GM21786 (cell line): ENCODE measurements at regions not wholly inside any gene's neighbourhood (a gene's known extent, or its start where the extent isn't known, plus 50 kb on each side); places are given as distances from the start of the nearest gene placed in this dataset.
"Not testable (repeated sequence)": the region's sequence is repeated elsewhere in the genome, so short reads cannot be mapped to it uniquely, and the experiment has no call there.

Experiments used
- ATAC-seq: cut with Tn5 transposase; IDR thresholded peaks from one replicate; pipeline ENCODE4 v1.9.1; 2021; ENCODE audit not compliant: unreplicated experiment

GRCh38 chr18:78422336-78422735, 557.3 kb upstream of the SALL3 start:
- ATAC-seq = no peak

GRCh38 chr18:78423811-78424210, 555.8 kb upstream of the SALL3 start:
- ATAC-seq = no peak

DNA sequence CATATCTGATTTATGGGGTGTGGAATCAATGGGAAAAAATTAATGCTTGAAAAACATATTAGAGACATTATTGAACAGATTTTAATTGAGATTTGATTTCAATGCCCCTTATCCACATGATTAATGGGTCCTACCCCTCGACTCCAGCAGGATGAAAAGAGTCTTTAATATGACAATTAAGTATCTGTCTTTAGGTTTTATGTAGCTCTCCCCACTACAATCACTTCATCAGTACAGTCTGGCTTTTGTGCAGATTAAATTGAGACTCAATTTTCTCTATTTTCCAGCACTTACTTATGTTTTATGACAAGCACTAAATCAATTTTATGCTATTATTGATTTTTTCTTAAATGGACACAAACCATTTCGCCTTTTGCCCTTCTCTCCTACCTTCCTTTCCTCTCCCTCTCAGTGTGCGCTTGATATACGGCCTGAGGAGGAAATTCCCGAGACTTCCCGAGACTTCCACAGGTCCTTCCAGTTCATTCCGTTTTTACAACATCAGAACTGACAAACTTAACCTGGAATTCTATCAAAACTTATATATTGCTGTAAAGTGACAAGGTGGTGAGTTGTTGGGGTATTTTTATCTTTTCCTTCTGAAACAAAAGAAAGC, 555.1 kb upstream of the SALL3 start:
- ATAC-seq = no peak

- no peak for ATAC-seq
Observed at GRCh38 chr18:78425019-78425412, 554.6 kb upstream of the SALL3 start.

GRCh38 chr18:78427081-78427480, 552.5 kb upstream of the SALL3 start:
- no peak for ATAC-seq

DNA sequence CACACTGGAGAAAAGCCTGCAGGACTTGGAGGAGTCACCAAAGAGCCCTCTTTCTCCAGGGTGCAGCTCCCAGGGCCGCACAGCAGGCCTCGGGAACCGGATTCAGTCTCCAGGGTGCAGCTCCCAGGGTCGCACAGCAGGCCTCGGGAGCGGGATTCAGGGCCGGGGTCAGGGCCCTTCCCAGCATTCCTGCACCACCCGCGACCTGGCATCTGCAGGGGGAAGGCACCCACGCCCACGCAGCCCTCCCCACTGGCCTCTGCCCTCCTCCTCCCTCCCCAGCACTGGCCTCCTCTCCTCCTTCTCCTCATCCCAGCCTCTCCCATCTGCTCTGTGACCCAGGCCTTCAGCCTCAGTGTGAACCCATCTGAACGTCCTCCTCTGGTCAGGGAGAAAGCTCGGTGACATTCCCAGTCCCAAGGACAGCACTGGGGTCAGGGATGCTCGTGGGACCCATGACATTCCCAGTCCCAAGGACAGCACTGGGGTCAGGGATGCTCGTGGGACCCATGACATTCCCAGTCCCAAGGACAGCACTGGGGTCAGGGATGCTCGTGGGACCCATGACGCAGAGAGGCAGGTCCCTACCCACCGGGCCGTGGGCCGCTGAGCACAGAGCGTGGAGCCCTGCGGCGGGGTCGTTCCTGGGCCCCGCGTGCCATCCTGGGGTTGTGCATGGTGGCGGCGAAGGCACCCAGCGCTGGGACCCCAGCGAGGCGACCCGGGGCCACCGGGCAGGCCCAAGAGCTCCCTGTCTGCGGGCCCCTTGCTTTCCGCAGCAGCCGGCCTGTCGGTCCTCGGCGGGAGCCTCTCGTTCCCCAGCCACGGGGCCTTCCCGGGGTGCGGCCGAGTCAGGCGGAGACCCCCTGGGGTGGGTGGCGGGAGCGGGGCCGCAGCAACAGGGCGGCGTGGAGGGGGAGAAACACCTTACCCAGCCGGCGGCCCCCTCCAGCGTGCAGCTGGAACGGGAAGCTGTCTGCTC, 550.2 kb upstream of the SALL3 start:
- no peak for ATAC-seq

DNA sequence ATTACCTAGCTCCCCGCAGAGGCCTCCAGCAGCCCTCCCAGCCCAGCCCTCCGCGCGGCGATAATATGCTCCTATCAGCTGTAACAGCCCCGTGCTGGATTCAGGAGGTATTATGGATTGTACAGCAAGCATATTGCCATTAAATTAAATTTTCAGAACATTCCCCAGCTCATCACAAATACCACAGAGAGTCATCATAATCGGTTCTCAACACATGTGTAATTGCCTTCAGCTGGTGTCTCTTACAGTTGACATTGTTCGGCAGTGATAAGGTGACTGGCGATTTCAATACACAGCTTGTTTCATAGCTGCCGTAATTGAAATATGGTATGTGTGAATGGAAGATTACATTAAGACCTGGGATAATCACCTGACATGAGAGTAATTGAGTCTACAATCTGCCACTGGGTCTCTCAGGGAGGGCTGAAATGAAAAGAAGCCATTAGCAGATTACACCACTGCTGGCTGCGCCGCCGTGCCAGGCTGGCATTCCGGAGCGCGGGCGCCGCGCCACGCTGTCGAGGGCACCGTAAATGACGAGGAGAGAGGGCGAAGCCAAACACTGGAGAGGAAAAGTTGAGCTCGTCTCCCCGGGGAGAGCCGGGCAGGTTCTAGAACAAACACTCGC, 549.4 kb upstream of the SALL3 start:
- ATAC-seq = no peak

GRCh38 chr18:78431606-78432005, 548.0 kb upstream of the SALL3 start:
- no peak for ATAC-seq

DNA sequence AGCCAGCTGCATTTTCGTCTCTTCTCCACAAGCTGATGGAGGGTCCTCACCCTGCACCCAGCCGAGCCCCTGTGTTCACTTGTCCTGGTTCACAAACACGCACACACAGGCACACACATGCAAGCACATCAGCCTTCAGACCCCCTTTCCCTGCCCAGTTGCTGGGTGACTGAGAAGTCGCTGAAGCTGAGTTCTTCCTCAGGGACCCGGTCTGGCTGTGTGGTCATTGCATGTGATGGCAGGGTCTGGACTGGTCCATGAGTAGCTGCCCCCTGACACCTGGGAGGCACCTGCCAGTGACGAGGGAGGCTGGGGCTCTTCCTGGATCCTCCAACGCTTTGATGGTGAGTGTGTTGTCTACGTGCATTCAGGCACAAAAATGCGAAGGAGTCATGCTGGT, 546.1 kb upstream of the SALL3 start:
- no peak for ATAC-seq

- ATAC-seq = no peak
Observed at GRCh38 chr18:78436110-78436509, 543.5 kb upstream of the SALL3 start.

DNA sequence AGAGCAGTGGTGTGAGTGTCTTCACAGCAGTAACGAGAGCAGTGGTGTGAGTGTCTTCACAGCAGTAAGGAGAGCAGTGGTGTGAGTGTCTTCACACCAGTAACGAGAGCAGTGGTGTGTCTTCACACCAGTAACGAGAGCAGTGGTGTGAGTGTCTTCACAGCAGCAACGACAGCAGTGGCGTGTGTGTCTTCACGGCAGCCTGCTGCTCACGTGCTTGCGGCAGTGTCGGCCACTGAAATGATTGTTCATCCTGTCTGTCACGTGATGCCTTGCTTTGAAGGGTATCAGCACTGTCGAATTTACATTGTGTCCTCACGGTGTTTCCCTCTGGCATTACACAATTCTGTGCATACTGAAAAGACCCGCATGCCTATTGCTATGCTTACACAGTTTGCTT, 541.4 kb upstream of the SALL3 start:
- ATAC-seq = not testable (repeated sequence)

- no peak for ATAC-seq
Observed at GRCh38 chr18:78445880-78446279, 533.7 kb upstream of the SALL3 start.

GRCh38 chr18:78447211-78447610, 532.4 kb upstream of the SALL3 start:
- no peak for ATAC-seq

DNA sequence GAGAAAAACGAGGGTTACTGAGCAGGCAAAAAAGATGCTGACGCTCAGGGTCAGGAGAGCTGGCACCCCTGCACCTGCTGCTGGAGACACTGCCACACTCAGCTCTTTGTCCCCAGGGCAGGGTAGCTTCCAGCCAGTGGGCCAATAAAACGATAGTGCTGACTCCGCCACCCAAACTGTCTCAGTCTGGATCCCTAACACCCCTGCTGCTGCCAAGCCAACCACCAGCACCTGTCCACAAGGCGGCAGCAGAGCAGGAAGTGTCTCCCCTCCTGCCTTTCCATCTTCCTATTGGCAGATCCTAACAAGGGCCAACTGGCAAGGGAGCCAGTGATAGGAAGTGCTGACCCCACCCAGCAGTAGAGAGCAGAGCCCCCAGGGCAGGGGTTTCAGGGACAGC, 531.5 kb upstream of the SALL3 start:
- ATAC-seq = no peak

DNA sequence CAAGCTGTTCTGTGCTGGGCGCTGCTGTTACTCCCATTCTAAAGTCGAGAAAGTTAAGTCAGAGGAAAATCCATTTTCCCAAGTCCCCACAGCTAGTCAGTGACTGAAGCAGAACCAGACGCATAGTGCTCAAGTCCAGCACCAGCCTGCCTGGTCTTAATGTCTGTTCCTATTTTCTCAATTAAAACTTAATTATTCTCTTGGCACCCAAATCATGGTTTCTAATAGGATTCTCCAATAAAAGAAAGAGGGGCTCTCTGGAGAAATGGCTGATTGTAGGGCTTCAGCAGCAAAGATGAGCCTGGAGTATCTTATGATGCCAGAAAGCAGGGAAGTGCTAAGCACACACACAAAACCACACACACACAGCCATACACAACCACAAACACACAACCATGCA, 531.0 kb upstream of the SALL3 start:
- ATAC-seq = no peak

- ATAC-seq = no peak
Observed at GRCh38 chr18:78454221-78454620, 525.4 kb upstream of the SALL3 start.

GRCh38 chr18:78455386-78455785, 524.2 kb upstream of the SALL3 start:
- no peak for ATAC-seq

DNA sequence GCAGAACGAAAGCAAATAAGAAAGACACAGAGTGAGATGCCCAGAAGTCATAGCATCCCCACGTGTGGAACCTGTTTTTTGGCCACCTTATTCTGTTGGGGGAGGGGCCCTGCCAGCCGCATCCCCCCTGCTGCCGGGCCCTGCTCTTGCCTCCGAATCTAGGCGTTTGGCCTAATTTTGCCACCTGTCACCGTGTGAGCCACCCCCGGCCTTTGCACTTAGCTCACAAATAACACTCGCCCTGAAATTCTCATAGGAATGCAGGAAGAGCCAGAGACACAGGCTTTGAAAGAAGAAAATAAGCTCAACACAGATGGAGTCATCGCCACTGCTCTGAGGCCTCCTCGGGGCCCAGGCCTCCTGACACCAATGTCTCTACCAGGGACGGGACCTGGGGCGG, 522.6 kb upstream of the SALL3 start:
- ATAC-seq = no peak

- no peak for ATAC-seq
Observed at GRCh38 chr18:78457731-78458130, 521.9 kb upstream of the SALL3 start.

GRCh38 chr18:78458356-78458755, 521.3 kb upstream of the SALL3 start:
- no peak for ATAC-seq

DNA sequence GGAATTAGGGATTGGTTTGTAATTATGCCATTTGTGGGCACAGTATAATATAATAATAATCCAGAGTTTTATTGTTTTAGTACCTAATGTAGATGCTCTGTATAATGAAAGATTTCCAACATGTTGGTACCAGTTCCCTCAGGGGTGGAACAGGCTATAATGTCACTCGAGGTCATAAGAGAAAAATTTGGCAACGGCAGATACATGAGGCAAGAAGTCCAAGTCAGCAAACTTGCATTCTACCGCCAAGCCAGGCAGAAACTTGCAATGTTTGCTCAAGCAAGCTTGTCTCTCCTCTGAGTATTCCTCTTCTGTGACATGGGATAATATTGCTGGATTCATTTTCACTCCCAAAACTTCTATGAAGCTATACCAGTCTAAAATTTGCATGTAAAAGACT, 520.0 kb upstream of the SALL3 start:
- no peak for ATAC-seq

DNA sequence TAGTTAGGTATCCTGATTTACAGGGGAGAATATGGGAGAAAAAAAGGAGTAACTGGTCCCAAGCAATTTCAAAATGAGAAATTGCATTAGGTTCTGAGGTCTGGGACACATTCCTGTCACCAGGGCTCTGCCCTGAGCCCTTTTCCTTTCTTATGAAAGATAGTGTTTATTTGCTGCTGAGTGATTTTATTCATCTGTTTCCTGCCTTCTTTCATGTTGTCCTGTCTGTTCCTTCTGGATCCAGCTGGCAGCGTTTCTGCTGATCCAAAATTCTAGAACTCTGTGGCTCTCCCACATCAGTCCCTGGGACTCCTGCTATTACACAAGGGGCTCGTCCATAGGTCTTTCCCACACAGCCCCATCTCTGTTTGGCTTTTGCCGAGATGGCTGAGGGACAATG, 519.1 kb upstream of the SALL3 start:
- ATAC-seq = no peak
